Stimulated activated CD4-positive, alpha-beta T cell treated with anti-CD3 and anti-CD28 coated beads, TNF-alpha, amount 100 ng/mL, for 4 hours (primary cell): ENCODE measurements at regions not wholly inside any gene's neighbourhood (a gene's known extent, or its start where the extent isn't known, plus 50 kb on each side); places are given as distances from the start of the nearest gene placed in this dataset.
"Not testable (repeated sequence)": the region's sequence is repeated elsewhere in the genome, so short reads cannot be mapped to it uniquely, and the experiment has no call there.

Experiments used
- DNase-seq, 3 experiments: peaks; one replicate each; pipeline ENCODE4 v3.0.0-alpha.2; 2020; ENCODE audit warnings: low read depth in 3 of 3

- no peak for DNase-seq
Observed at GRCh38 chr4:38279650-38280322, 319.6 kb downstream of the PTTG2 start.

DNA sequence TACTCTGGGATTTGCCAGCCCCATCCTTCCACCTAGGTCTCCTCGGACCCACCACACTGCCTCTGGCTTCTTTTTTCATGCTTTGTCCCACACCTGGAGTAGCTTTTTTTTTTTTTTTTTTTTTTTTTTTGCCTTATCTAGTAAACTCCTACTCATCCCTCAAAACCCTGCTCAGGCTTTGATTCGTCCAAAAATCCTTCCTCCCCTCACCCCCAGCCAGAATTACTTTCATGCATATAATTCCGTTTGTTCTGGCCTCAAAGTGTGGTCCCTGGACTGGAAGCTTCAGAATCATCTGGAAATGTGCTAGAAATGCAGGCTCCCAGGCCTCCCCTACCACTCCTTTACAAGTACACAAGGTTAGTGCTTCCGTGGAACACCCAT is 320.1 kb downstream of the PTTG2 start:
- DNase-seq = no peak

DNA sequence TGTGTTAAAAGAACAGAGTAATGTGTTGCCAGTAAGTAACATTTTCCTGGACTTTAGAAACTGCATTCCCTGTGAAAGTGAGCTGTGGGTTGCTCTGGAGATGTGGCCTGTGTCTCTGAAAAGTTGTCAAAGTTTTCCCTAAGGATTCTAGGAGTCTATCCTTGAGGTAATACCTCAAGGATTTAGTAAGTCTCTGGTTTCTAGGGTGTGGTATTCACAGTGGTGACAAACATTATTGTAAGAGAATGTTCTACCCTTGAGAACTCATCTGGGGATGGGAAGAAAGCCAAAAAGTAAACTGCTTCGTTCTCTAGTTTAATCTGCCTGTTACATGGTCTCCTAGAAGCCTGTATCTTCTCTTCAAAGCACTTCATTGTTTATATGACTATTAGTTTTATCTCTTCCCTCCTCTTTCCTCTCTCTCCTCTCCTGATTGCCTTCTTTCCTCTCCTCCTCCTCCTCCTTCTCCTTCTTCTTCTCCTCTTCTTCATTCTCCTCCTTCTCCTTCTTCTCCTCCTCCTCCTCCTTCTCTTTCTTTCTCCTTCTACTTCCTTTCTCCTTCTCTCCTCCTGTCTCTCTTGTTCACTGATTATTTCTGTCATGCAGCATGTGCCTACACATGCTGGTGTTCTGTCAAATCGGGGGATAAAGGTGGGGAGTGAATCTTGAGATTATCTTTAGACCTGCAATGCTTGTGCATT is 321.3 kb downstream of the PTTG2 start:
- no peak for DNase-seq

GRCh38 chr4:38283724-38284123 is 323.5 kb downstream of the PTTG2 start:
- no peak for DNase-seq

DNA sequence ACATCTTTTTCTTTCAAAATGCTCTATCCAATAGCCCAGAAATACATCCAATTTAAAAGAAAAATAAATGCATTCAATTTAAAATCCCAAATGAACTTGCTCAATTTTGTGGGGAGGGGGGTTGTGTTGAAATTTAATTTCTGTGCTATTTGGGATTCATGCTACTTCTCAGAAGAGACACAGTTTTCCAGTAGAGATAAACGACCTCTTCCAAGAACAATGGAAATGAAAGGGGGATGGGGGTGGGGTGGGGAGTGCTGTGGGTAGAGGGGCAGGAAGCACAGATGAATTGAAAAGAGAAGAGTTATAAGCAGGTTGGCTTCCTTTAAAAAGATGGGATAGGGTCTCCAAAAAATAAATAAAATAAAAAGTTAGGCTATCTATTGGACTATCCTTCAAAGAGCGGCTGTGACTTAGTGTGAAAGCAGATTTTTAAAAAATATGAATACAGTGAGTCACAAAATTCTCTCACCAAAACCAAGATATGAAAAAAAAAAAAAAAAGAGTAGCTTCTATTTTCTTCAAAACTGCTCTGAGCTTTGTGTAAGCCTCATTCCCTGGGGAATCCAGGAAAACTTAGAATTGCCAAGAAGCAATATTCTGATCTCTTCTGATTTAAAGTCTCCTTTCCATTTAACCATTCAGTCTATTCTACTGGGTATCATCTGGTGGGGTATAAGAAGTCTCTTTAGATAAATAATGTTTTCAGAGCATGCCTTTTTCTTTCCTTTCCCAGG is 324.3 kb downstream of the PTTG2 start:
- DNase-seq = no peak

DNA sequence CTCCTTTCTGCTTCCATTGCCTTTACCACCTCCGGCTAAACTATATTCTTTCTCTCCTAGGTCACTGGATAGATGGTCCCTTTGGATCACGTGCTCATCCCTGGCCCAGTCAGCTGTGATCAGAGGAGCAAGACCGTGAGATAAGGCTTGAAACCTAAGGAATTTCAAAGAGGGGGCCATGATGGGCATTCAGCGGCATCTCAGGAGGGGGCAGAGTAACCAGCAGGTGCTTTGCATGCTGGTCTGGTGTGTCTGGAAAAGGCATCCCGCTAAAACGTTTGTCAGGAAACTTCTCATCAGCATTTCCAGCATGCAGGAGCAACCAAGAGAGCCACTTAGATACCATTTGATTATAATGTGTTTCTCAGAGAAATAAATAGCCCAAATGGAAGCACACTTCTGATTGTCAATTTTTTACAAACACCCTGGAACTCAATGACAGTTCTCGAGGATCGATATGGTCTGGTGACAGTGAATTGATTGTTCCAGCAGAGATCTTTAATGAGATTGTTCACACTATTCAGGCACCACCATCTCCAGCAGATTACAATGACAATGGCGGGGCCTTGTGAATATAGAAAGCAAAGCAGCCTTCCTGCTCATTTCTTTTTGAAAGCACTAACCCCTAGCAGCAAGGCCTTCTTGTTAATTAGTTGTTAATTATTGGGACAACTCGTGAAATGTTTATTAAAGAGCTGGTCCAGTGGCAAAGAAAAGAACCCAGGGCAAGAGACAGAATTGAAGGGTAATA is 327.1 kb downstream of the PTTG2 start:
- DNase-seq = no peak

DNA sequence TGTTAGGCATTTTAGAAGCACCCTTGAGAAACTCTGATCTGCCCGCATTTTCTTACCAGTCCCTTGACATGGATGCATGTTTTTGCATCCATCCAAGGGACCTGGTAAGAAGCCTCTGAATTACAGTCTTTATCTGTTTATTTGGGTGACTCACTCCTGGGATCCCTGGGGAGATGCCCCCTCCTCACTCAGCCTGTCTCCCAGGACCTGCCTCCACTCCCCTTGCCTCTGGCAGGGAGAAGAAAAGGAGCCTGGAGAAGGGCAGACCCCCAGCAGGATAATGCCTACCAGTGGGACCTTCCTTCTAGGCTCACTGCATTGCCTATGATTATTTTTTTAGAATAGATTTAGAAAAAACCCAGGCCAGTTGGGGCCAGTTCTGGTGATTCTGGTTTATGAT is 329.4 kb downstream of the PTTG2 start:
- no peak for DNase-seq

DNA sequence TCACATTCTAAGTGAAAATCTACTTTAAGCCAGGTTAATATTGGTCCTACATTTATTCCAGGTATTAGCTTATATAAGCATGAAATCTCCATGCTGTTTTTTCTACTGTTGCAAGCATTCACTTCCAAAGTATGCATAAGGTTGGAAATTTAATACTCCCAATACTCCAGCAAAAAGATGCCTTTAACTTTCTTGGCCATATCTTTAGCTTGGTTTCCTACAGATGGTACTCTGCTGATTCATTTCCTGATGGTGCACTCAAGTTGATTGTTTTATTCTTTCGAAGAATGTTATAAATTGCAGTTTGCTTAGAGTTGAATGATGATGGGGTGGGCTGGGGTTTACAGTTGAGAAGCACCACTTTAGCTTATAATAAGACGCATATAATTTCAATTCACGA is 330.2 kb downstream of the PTTG2 start:
- no peak for DNase-seq

GRCh38 chr4:38290914-38291313 is 330.7 kb downstream of the PTTG2 start:
- DNase-seq = no peak

- no peak for DNase-seq
Observed at GRCh38 chr4:38292529-38292928, 332.3 kb downstream of the PTTG2 start.

DNA sequence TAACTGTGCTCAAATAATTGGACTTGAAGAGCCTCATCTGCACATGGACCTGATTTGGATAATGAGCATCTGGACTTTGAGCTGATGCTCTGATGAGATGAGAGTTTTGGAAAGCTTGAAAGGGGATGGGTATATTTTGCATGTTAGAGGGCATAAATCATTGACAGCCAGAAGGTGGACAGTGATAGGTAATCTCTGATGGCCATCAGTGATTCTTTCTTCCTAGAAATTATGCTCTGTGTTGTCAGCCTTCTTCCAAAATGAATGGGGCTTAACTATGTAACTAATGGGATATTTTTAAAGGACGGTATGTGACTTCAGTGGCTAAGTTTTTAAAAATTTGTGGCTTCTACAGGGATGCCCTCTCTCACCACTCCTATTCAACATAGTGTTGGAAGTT is 334.0 kb downstream of the PTTG2 start:
- DNase-seq = no peak

DNA sequence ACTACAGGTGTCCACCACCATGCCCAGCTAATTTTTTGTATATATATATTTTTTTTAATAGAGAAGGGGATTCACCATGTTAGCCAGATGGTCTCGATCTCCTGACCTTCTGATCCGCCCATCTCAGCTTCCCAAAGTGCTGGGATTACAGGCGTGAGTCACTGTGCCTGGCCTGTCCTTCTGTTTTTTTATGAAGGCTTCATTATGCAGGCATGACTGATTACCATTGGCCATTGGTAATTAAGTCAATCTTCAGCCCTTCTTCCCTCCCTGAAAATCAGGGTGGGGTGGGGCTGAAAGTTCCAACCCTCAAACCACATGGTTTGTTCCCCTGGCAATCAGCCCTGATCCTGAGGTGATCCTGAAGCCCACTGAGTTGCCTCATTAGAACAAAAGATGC is 336.9 kb downstream of the PTTG2 start:
- no peak for DNase-seq

DNA sequence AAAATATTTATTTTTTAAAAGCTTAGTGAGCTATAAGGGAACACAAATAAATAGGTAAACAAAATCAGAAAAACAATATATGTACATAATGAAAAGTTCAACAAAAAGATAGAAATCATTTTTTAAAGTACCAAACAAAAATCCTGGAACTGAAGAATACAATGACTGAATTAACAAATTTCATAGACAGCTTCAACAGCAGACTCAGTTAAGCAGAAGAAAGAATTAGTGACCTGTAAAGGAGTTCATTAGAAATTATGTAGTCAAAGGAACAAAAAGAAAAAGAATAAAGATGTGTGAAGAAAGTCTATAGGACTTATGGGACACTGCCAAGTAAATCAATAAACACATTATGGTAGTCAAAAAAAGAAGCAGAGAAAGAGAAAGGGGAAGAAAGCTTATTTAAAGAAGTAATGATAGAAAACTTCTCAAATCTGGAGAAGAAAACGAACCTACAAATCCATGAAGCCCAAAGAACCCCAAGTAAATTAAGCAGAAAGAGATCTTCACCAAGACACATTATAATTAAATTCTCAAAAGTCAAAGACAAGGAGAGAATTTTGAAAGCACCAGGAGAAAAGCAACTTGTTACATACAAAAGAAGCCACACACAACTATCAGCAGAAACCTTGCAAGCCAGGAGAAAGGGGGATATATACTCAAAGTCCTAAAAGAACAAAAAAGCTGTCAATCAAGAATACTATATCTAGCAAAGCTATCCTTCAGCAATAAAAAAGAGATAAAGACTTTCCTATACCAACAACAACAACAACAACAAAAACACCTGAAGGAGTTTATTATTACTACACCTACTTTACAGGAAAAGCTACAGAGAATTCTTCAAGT is 338.9 kb downstream of the PTTG2 start:
- DNase-seq = no peak

DNA sequence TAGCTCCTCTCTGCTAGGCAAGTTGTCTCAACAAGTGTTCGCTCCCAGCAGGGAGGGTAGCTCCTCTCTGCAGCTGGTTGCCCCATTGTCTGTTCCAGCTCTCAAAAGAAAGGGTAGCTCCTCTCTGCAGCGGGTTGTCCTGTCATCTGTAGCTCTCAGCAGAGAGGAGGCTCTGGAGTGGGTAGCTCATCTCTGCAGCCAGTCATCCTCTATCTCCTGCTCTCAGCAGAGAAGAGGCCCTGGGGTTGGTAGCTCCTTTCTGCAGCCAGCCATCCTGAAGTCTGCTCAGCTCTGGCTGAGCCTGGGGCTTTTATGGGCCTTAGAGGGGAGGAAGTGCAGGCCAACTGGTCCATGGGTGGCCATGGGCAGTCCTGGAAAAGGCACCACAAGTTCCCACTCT is 342.7 kb downstream of the PTTG2 start:
- no peak for DNase-seq

DNA sequence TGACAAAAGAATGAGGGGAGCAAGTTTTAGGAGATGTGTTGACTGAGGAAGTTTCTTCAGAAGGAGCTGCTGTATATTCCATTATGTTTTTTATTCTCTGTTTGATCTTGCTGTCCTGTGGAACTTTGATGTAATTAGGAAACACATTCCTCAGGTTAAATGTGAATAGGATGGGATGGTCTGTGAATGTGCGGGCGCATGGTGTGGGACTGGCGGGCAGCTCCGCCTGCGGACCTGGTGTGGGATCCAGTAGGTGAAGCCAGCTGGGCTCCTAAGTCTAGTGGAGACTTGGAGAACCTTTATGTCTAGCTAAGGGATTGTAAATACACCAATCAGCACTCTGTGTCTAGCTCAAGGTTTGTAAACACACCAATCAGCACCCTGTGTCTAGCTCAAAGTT is 344.3 kb downstream of the PTTG2 start:
- not testable (repeated sequence) for DNase-seq

DNA sequence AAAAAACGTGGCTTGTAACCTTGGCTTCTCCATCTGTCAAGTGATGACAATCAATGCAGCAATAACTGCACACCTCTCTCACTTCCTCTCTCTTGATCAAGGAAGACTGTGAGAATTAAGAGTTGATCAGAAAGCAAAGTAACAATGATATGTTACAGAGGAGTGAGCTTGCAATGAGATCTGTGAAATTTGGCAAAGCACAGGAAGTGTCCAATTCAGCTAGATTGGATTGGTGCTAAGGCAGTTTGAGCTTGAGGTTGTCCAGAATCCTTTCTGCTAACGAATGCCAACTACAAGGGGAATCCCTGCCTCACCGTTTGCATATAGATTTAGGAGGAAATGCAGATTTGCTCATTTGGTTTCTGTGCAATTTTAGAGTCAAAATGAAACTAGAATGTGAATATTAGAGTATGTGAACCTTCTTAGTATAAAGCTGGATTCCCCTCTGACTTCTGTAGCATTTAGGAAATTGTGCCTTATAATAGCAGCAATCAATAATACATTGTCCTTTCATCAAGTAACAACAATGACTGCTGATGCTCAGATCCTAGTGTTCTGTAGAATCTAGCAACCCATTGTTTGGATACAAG is 346.4 kb downstream of the PTTG2 start:
- DNase-seq = no peak

DNA sequence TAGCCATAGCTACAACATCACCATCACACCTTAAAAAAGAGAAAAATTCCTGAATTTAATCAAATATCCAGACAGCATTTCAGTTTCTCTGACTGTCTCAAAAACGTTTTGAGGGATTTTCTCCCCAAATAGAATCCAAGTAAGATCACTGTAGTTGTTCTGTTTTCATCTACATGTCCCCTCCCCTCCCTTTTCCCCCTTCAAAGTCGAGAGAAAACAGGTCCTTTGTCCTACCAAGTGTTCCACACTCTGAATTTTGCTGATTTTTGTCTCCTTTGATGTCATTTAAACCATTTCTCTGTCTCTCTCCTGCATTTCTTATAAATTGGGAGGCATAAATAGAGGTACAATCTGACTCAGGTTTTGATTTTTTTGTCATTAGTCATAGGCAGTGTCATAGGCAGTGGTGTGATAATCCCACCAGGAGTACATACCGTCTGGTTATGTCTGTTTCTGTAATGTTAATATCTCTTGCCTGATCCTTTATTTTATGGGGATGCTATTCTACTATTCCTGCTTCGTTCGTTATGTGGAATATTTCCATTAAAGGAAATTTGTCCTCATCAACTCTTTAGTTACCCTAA is 348.6 kb downstream of the PTTG2 start:
- no peak for DNase-seq

DNA sequence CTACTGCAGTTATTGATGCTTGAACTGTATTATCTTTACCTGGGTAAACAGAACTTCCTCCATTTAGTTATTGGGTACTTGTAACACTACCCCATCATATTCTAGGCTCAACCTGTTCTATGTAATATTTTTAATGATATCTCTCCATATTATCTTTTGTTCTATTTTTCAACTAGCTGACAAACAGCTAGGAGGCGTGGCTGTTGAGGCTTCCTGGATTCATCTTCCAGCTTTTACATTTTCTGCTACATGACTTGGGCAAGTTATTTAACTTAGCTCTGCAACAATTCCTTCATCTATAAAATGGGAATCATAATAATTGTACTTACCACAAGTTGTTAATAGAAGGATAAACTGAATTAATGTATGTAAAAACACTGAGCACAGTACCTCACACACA is 349.3 kb downstream of the PTTG2 start:
- DNase-seq = no peak

- peak in 2 of 3 experiments; percentile 22 to 45 for DNase-seq
Observed at GRCh38 chr4:38310446-38311043, 350.3 kb downstream of the PTTG2 start.

- DNase-seq = no peak
Observed at GRCh38 chr4:38311495-38312126, 351.4 kb downstream of the PTTG2 start.
